IPS DF 4.7 (cell line): ENCODE measurements at regions not wholly inside any gene's neighbourhood (a gene's known extent, or its start where the extent isn't known, plus 50 kb on each side); places are given as distances from the start of the nearest gene placed in this dataset.

Source experiments
- DNase-seq: peaks from one replicate; pipeline ENCODE4 v3.0.0-alpha.2; 2013; ENCODE audit warnings: low spot score; ENCODE audit errors: extremely low read depth

- DNase-seq, result no peak
Measured at GRCh38 chr6:45791211-45792168, 224.2 kb downstream of the CLIC5 start.

- DNase-seq, result no peak
Measured at GRCh38 chr6:45789238-45789637, 226.4 kb downstream of the CLIC5 start.

GRCh38 chr6:45787384-45787783 is 228.3 kb downstream of the CLIC5 start:
- no peak for DNase-seq

- DNase-seq, result no peak
Measured at GRCh38 chr6:45786355-45786781, 229.3 kb downstream of the CLIC5 start.

- no peak for DNase-seq
Measured at GRCh38 chr6:45784250-45784649, 231.4 kb downstream of the CLIC5 start.

GRCh38 chr6:45783716-45784115 is 231.9 kb downstream of the CLIC5 start:
- DNase-seq, result no peak

GRCh38 chr6:45781890-45782289 is 233.8 kb downstream of the CLIC5 start:
- DNase-seq, result no peak

GRCh38 chr6:45780523-45780922 is 235.1 kb downstream of the CLIC5 start:
- DNase-seq, result no peak

- no peak for DNase-seq
Measured at GRCh38 chr6:45775026-45775697, 240.5 kb downstream of the CLIC5 start.

GRCh38 chr6:45773906-45774305 is 241.8 kb downstream of the CLIC5 start:
- no peak for DNase-seq

GRCh38 chr6:45772886-45773495 is 242.7 kb downstream of the CLIC5 start:
- no peak for DNase-seq

GRCh38 chr6:45772051-45772450 is 243.6 kb downstream of the CLIC5 start:
- no peak for DNase-seq

- DNase-seq, result no peak
Measured at GRCh38 chr6:45763281-45763680, 252.4 kb downstream of the CLIC5 start.

GRCh38 chr6:45759472-45759810 is 256.2 kb downstream of the CLIC5 start:
- no peak for DNase-seq

- DNase-seq, result no peak
Measured at GRCh38 chr6:45758787-45759471, 256.7 kb downstream of the CLIC5 start.

- DNase-seq, result no peak
Measured at GRCh38 chr6:45757443-45758130, 258.1 kb downstream of the CLIC5 start.

GRCh38 chr6:45756606-45757005 is 259.1 kb downstream of the CLIC5 start:
- no peak for DNase-seq

- no peak for DNase-seq
Measured at GRCh38 chr6:45754432-45754831, 261.2 kb downstream of the CLIC5 start.

GRCh38 chr6:45746046-45746445 is 269.6 kb downstream of the CLIC5 start:
- no peak for DNase-seq

GRCh38 chr6:45743028-45743615 is 272.5 kb downstream of the CLIC5 start:
- no peak for DNase-seq

GRCh38 chr6:45742591-45742990 is 273.1 kb downstream of the CLIC5 start:
- no peak for DNase-seq
